ENCODE measurements at regions not wholly inside any gene's neighbourhood (a gene's known extent, or its start where the extent isn't known, plus 50 kb on each side); places are given as distances from the start of the nearest gene placed in this dataset.

DNA sequence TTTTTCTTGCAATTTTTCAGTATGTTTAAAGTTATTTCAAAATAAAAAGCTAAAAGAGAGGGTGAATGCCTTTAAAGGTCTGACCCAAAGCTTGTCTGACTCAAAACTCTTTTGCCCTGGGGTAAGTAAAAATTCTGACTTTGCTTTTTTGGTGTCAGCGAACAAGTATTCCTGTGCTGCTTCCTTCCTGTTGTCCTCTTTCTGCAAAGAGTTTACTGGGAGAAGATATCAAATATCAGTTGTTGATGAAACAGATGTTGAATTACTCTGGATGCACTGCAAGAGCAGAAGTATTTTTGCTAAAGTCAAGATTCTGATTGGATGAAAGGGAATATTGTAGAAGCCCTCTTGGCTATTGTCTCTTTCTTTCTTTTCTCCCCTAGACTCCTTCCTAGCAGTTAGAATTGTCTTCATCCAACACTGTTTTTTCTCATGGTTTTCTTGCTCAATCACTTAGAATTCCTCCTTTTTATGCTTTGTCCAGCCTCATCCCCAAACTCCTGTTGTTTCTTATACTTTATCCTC is 62.0 kb downstream of the DACT1 start (continued):
- TF ChIP-seq TCF7L2 (IDR thresholded peaks at IDR 0.05; ENCODE audit: borderline replicate concordance, extremely low read depth, insufficient read depth, insufficient read length) (no peak), EZH2phosphoT487 (IDR thresholded peaks at IDR 0.05; ENCODE audit: borderline replicate concordance) (no peak), ZFX (IDR thresholded peaks at IDR 0.05) (no peak), YY1 (IDR thresholded peaks at IDR 0.05; ENCODE audit: extremely low read depth, insufficient replicate concordance, low read depth, low read length) (no peak), FOSL1 (IDR thresholded peaks at IDR 0.05; ENCODE audit: low read depth) (no peak)

- no peak for TF ChIP-seq YY1 (IDR thresholded peaks at IDR 0.05; ENCODE audit: extremely low read depth, insufficient replicate concordance, low read depth, low read length)
- TF ChIP-seq EZH2phosphoT487 (IDR thresholded peaks at IDR 0.05; ENCODE audit: borderline replicate concordance) = no peak
- TF ChIP-seq CEBPB (IDR thresholded peaks at IDR 0.05; ENCODE audit: low read depth) = no peak
- no peak for TF ChIP-seq SRF (IDR thresholded peaks at IDR 0.05; ENCODE audit: low read depth)
- no peak for TF ChIP-seq ELF1 (IDR thresholded peaks at IDR 0.05; ENCODE audit: borderline replicate concordance, low read depth)
- TF ChIP-seq, protein P1, sequence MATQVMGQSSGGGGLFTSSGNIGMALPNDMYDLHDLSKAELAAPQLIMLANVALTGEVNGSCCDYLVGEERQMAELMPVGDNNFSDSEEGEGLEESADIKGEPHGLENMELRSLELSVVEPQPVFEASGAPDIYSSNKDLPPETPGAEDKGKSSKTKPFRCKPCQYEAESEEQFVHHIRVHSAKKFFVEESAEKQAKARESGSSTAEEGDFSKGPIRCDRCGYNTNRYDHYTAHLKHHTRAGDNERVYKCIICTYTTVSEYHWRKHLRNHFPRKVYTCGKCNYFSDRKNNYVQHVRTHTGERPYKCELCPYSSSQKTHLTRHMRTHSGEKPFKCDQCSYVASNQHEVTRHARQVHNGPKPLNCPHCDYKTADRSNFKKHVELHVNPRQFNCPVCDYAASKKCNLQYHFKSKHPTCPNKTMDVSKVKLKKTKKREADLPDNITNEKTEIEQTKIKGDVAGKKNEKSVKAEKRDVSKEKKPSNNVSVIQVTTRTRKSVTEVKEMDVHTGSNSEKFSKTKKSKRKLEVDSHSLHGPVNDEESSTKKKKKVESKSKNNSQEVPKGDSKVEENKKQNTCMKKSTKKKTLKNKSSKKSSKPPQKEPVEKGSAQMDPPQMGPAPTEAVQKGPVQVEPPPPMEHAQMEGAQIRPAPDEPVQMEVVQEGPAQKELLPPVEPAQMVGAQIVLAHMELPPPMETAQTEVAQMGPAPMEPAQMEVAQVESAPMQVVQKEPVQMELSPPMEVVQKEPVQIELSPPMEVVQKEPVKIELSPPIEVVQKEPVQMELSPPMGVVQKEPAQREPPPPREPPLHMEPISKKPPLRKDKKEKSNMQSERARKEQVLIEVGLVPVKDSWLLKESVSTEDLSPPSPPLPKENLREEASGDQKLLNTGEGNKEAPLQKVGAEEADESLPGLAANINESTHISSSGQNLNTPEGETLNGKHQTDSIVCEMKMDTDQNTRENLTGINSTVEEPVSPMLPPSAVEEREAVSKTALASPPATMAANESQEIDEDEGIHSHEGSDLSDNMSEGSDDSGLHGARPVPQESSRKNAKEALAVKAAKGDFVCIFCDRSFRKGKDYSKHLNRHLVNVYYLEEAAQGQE (IDR thresholded peaks at IDR 0.05; ENCODE audit: low read depth) = no peak
- no peak for TF ChIP-seq ZNF274 (IDR thresholded peaks at IDR 0.05; ENCODE audit: low read depth, low read length)
- TF ChIP-seq POLR2A (IDR thresholded peaks at IDR 0.05; ENCODE audit: borderline replicate concordance, extremely low read depth, insufficient read depth, insufficient read length) = no peak
- TF ChIP-seq SP1 (IDR thresholded peaks at IDR 0.05; ENCODE audit: low read depth) = no peak
- no peak for TF ChIP-seq FOSL1 (IDR thresholded peaks at IDR 0.05; ENCODE audit: low read depth)
- TF ChIP-seq, protein P2, sequence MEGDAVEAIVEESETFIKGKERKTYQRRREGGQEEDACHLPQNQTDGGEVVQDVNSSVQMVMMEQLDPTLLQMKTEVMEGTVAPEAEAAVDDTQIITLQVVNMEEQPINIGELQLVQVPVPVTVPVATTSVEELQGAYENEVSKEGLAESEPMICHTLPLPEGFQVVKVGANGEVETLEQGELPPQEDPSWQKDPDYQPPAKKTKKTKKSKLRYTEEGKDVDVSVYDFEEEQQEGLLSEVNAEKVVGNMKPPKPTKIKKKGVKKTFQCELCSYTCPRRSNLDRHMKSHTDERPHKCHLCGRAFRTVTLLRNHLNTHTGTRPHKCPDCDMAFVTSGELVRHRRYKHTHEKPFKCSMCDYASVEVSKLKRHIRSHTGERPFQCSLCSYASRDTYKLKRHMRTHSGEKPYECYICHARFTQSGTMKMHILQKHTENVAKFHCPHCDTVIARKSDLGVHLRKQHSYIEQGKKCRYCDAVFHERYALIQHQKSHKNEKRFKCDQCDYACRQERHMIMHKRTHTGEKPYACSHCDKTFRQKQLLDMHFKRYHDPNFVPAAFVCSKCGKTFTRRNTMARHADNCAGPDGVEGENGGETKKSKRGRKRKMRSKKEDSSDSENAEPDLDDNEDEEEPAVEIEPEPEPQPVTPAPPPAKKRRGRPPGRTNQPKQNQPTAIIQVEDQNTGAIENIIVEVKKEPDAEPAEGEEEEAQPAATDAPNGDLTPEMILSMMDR (IDR thresholded peaks at IDR 0.05 in 2 of 3, conservative IDR thresholded peaks at IDR 0.05 in 1 of 3; ENCODE audit: borderline replicate concordance in 1 of 3, insufficient read depth in 1 of 3, low read depth in 2 of 3, low read length in 2 of 3) = no peak
- TF ChIP-seq TCF7L2 (IDR thresholded peaks at IDR 0.05; ENCODE audit: borderline replicate concordance, extremely low read depth, insufficient read depth, insufficient read length) = no peak
- no peak for TF ChIP-seq POLR2AphosphoS5 (IDR thresholded peaks at IDR 0.05; ENCODE audit: low read depth, low read length)
- TF ChIP-seq CBX3 (IDR thresholded peaks at IDR 0.05; ENCODE audit: low read depth) = no peak
- TF ChIP-seq EGR1 (IDR thresholded peaks at IDR 0.05; ENCODE audit: low read depth) = no peak
- Histone ChIP-seq H3K27ac (ENCODE audit: low read depth, low read length) (no peak overlapping the region), H4K20me1 (ENCODE audit: insufficient read depth) (no peaks in the 10 kb centered on the region), H3K36me3 (ENCODE audit: control insufficient read depth in 1 of 2, insufficient read depth in 2 of 2, low read length in 2 of 2) (no peaks in the 10 kb centered on the region), H3K4me2 (ENCODE audit: low read length) (no peak overlapping the region), H3K9me2 (ENCODE audit: insufficient read depth) (no peaks in the 10 kb centered on the region), H3K9me3 (ENCODE audit: control insufficient read depth in 1 of 2, insufficient read depth in 1 of 2, low read depth in 1 of 2, low read length in 2 of 2) (no peaks in the 10 kb centered on the region), H3K27me3 (ENCODE audit: insufficient read depth, low read length) (no peaks in the 10 kb centered on the region), H2AFZ (ENCODE audit: low read depth, low read length, poor library complexity, severe bottlenecking) (no peak overlapping the region), H3K4me3 (replicated peaks in 1 of 2; ENCODE audit: low read depth in 1 of 2, low read length in 2 of 2) (no peak overlapping the region), H3K9ac (ENCODE audit: low read length) (no peak overlapping the region), H3K4me1 (ENCODE audit: control insufficient read depth in 1 of 2, insufficient read depth in 2 of 2, low read length in 2 of 2) (no peaks in the 10 kb centered on the region), H3K79me2 (ENCODE audit: insufficient read depth, low read length) (no peaks in the 10 kb centered on the region)
- ATAC-seq (no peak), DNase-seq (ENCODE audit: low read depth, low spot score) (no peak)
- RAD21 ChIA-PET (ENCODE audit: low non-redundant PET in 1 of 2, low total read pairs in 2 of 2, uncharacterized antibody in 2 of 2, unreplicated experiment in 2 of 2) = no interaction called here
- BruUV-seq (replicated peaks) = no TSS peak
- POLR2A ChIA-PET = no interaction called here
- intact Hi-C loops (cut with micrococcal nuclease) = no loop called here
- CTCF ChIA-PET = no interaction called here
These were observed 63.4 kb downstream of the DACT1 start for GRCh38 chr14:58701156-58701555.
